ENCODE measurements at regions not wholly inside any gene's neighbourhood (a gene's known extent, or its start where the extent isn't known, plus 50 kb on each side); places are given as distances from the start of the nearest gene placed in this dataset.

DNA sequence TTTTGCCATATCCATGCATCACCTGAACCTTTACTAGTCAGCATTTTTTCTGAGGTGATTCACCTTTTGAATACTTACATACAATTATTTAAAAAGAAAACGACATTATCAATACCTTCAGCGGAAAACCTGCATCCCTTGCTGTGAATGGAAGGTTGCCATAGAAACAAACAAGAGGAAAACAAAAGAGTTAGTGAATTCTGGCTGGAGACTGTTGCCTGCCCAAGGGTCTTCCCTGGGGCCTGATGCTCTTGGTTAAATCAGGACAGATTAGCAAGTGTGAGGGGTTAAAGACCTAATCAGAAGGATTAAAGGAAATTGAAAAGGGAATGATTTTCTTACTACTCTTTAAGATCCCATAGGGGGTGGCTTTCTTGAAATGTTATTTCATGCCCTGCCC lies 96.0 kb upstream of the WSCD2 start:
- TF ChIP-seq, protein P1, sequence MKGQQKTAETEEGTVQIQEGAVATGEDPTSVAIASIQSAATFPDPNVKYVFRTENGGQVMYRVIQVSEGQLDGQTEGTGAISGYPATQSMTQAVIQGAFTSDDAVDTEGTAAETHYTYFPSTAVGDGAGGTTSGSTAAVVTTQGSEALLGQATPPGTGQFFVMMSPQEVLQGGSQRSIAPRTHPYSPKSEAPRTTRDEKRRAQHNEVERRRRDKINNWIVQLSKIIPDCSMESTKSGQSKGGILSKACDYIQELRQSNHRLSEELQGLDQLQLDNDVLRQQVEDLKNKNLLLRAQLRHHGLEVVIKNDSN (IDR thresholded peaks at IDR 0.05) = no peak
- TF ChIP-seq TEAD4 (IDR thresholded peaks at IDR 0.05) (no peak), EGR1 (IDR thresholded peaks at IDR 0.05) (no peak), FOXM1 (IDR thresholded peaks at IDR 0.05; ENCODE audit: borderline replicate concordance, low read depth) (no peak), EP300 (IDR thresholded peaks at IDR 0.05; ENCODE audit: borderline replicate concordance) (no peak), RAD21 (IDR thresholded peaks at IDR 0.05; ENCODE audit: low read depth) (no peak), TCF12 (IDR thresholded peaks at IDR 0.05; ENCODE audit: low read depth) (no peak), YY1 (IDR thresholded peaks at IDR 0.05; ENCODE audit: low read depth) (no peak), CEBPB (IDR thresholded peaks at IDR 0.05) (no peak), TAF1 (IDR thresholded peaks at IDR 0.05; ENCODE audit: low read depth) (no peak), ZBTB7A (IDR thresholded peaks at IDR 0.05; ENCODE audit: low read depth) (no peak), NFIC (IDR thresholded peaks at IDR 0.05) (no peak)
- TF ChIP-seq, protein P2, sequence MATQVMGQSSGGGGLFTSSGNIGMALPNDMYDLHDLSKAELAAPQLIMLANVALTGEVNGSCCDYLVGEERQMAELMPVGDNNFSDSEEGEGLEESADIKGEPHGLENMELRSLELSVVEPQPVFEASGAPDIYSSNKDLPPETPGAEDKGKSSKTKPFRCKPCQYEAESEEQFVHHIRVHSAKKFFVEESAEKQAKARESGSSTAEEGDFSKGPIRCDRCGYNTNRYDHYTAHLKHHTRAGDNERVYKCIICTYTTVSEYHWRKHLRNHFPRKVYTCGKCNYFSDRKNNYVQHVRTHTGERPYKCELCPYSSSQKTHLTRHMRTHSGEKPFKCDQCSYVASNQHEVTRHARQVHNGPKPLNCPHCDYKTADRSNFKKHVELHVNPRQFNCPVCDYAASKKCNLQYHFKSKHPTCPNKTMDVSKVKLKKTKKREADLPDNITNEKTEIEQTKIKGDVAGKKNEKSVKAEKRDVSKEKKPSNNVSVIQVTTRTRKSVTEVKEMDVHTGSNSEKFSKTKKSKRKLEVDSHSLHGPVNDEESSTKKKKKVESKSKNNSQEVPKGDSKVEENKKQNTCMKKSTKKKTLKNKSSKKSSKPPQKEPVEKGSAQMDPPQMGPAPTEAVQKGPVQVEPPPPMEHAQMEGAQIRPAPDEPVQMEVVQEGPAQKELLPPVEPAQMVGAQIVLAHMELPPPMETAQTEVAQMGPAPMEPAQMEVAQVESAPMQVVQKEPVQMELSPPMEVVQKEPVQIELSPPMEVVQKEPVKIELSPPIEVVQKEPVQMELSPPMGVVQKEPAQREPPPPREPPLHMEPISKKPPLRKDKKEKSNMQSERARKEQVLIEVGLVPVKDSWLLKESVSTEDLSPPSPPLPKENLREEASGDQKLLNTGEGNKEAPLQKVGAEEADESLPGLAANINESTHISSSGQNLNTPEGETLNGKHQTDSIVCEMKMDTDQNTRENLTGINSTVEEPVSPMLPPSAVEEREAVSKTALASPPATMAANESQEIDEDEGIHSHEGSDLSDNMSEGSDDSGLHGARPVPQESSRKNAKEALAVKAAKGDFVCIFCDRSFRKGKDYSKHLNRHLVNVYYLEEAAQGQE (IDR thresholded peaks at IDR 0.05; ENCODE audit: low read depth) = no peak

DNA sequence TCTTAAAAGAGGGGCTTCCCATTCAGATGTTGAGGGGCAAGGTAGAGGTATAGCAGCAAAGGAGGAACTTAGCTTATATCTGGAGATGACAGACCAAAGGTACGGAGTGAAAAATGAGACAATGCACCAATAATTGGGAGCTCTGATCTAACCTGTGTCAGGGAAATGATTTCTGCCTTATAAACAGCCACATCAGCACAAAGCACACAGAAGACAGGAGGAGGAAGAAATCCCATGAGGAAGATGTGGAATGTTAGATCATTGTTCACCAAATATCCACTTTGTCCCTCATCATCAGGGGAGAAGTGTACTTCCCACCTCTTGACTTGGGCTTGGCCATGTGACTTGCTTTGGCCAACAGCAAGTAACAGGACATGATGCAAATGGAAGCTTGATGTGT lies 93.7 kb upstream of the WSCD2 start:
- no peak for TF ChIP-seq TEAD4 (IDR thresholded peaks at IDR 0.05)
- TF ChIP-seq ZBTB7A (IDR thresholded peaks at IDR 0.05; ENCODE audit: low read depth) = no peak
- TF ChIP-seq TCF12 (IDR thresholded peaks at IDR 0.05; ENCODE audit: low read depth) = no peak
- TF ChIP-seq RAD21 (IDR thresholded peaks at IDR 0.05; ENCODE audit: low read depth) = no peak
- TF ChIP-seq CEBPB (IDR thresholded peaks at IDR 0.05) = no peak
- no peak for TF ChIP-seq FOXM1 (IDR thresholded peaks at IDR 0.05; ENCODE audit: borderline replicate concordance, low read depth)
- TF ChIP-seq, protein P2 (IDR thresholded peaks at IDR 0.05; ENCODE audit: low read depth) = no peak
- TF ChIP-seq, protein P1 (IDR thresholded peaks at IDR 0.05) = no peak
- no peak for TF ChIP-seq TAF1 (IDR thresholded peaks at IDR 0.05; ENCODE audit: low read depth)
- no peak for TF ChIP-seq NFIC (IDR thresholded peaks at IDR 0.05)
- TF ChIP-seq YY1 (IDR thresholded peaks at IDR 0.05; ENCODE audit: low read depth) = no peak
- no peak for TF ChIP-seq EGR1 (IDR thresholded peaks at IDR 0.05)

DNA sequence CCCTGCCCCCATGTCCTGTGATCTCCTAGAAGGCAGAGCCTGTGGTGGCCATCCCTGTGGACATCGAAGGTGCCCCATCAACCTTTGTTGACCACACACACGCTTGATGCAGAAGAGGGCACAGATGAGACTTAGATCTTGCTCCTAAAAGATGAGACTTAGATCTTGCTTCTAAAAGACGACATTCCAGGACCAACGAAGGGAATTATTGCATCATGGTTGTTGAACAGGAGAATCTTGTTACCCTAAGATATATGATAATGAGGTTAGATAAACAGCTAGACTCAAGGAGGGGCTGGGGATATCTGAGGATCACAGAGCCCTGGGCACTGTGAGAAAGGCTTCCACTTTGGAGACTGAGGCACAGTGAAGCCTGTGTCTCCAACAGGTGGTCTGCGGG lies 91.1 kb upstream of the WSCD2 start:
- TF ChIP-seq EGR1 (IDR thresholded peaks at IDR 0.05) (no peak), YY1 (IDR thresholded peaks at IDR 0.05; ENCODE audit: low read depth) (no peak), FOXM1 (IDR thresholded peaks at IDR 0.05; ENCODE audit: borderline replicate concordance, low read depth) (no peak), NFIC (IDR thresholded peaks at IDR 0.05) (no peak), TEAD4 (IDR thresholded peaks at IDR 0.05) (no peak), TAF1 (IDR thresholded peaks at IDR 0.05; ENCODE audit: low read depth) (no peak), TCF12 (IDR thresholded peaks at IDR 0.05; ENCODE audit: low read depth) (no peak), CEBPB (IDR thresholded peaks at IDR 0.05) (no peak)
- TF ChIP-seq, protein P1 (IDR thresholded peaks at IDR 0.05) = no peak

DNA sequence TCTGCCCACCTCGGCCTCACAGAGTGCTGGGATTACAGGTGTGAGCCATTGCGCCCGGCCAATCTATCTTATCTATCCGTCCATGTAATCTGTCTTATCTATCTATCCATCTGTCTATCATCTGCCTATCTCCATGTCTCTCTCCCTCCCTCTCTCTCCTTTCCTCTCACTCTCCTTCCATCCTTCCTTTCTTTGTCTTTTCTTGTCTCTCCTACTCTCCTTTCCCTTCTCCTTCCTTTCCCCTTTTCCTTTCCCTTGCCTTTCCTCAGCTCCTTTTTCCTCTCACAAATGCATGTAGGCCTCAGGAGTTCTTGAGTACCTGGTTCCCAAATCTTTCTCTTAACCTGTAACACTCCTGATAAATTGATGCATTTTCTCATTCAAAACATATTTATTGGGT lies 89.3 kb upstream of the WSCD2 start:
- TF ChIP-seq, protein P3, sequence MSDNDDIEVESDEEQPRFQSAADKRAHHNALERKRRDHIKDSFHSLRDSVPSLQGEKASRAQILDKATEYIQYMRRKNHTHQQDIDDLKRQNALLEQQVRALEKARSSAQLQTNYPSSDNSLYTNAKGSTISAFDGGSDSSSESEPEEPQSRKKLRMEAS (IDR thresholded peaks at IDR 0.05) = no peak
- TF ChIP-seq RAD21 (IDR thresholded peaks at IDR 0.05; ENCODE audit: low read depth) = no peak

DNA sequence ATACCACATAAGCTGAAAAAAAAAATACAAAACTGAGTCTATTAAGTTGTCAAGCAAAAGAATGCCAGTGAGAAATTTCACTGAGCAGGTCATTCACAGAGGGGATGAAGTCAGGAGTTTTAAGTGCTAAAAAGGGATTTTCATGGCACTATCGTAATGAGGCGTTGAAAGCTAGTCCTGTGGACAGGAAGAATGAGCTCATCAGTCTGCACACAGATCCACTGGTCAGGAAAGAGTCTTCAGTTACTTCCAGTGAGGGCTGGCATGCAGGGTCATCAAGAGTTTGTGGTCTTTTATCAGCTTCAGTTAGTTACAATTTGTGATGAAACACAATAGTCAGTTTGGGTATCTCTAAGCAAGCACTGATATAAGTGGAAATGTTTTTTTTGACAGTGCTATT lies 88.1 kb upstream of the WSCD2 start:
- TF ChIP-seq, protein P3 (IDR thresholded peaks at IDR 0.05) = no peak
- TF ChIP-seq CREB1 (IDR thresholded peaks at IDR 0.05; ENCODE audit: low read depth) (no peak), YY1 (IDR thresholded peaks at IDR 0.05; ENCODE audit: low read depth) (no peak), TAF1 (IDR thresholded peaks at IDR 0.05; ENCODE audit: low read depth) (no peak), CEBPB (IDR thresholded peaks at IDR 0.05) (no peak), EGR1 (IDR thresholded peaks at IDR 0.05) (no peak), TCF12 (IDR thresholded peaks at IDR 0.05; ENCODE audit: low read depth) (no peak), ZBTB7A (IDR thresholded peaks at IDR 0.05; ENCODE audit: low read depth) (no peak), EP300 (IDR thresholded peaks at IDR 0.05; ENCODE audit: borderline replicate concordance) (no peak), FOXM1 (IDR thresholded peaks at IDR 0.05; ENCODE audit: borderline replicate concordance, low read depth) (no peak), RAD21 (IDR thresholded peaks at IDR 0.05; ENCODE audit: low read depth) (no peak), TEAD4 (IDR thresholded peaks at IDR 0.05) (no peak), NFIC (IDR thresholded peaks at IDR 0.05) (no peak)
- TF ChIP-seq, protein P2 (IDR thresholded peaks at IDR 0.05; ENCODE audit: low read depth) = no peak
- TF ChIP-seq, protein P1 (IDR thresholded peaks at IDR 0.05) = no peak

Data from Ishikawa (cell line).